AML-193 (cell line): ENCODE measurements at regions not wholly inside any gene's neighbourhood (a gene's known extent, or its start where the extent isn't known, plus 50 kb on each side); places are given as distances from the start of the nearest gene placed in this dataset.

ENCODE experiments used
- DNase-seq, 2 experiments: peaks; one replicate each; lab custom pipeline; 2025; lab: John Stamatoyannopoulos, UW

GRCh38 chr1:106755682-106756406, 300.6 kb upstream of the PRMT6 start:
- no peak for DNase-seq

GRCh38 chr1:106756752-106757151, 299.7 kb upstream of the PRMT6 start:
- DNase-seq, result no peak

- DNase-seq, result no peak
Observed at GRCh38 chr1:106768077-106768476, 288.4 kb upstream of the PRMT6 start.

- DNase-seq, result no peak
Observed at GRCh38 chr1:106768501-106768900, 288.0 kb upstream of the PRMT6 start.

- DNase-seq, result no peak
Observed at GRCh38 chr1:106773206-106773605, 283.3 kb upstream of the PRMT6 start.

GRCh38 chr1:106780066-106780465, 276.4 kb upstream of the PRMT6 start:
- DNase-seq, result no peak

GRCh38 chr1:106780806-106781569, 275.5 kb upstream of the PRMT6 start:
- DNase-seq, result no peak

GRCh38 chr1:106785176-106785575, 271.3 kb upstream of the PRMT6 start:
- no peak for DNase-seq

- no peak for DNase-seq
Observed at GRCh38 chr1:106787520-106787919, 269.0 kb upstream of the PRMT6 start.

GRCh38 chr1:106789686-106790085, 266.8 kb upstream of the PRMT6 start:
- DNase-seq, result no peak

GRCh38 chr1:106791041-106791440, 265.4 kb upstream of the PRMT6 start:
- DNase-seq, result no peak

GRCh38 chr1:106793651-106794050, 262.8 kb upstream of the PRMT6 start:
- DNase-seq, result no peak

- no peak for DNase-seq
Observed at GRCh38 chr1:106798991-106799390, 257.5 kb upstream of the PRMT6 start.

- DNase-seq, result no peak
Observed at GRCh38 chr1:106802181-106802580, 254.3 kb upstream of the PRMT6 start.

GRCh38 chr1:106814418-106814817, 242.1 kb upstream of the PRMT6 start:
- DNase-seq, result no peak

- DNase-seq, result no peak
Observed at GRCh38 chr1:106817575-106817974, 238.9 kb upstream of the PRMT6 start.

- no peak for DNase-seq
Observed at GRCh38 chr1:106831511-106831910, 225.0 kb upstream of the PRMT6 start.

GRCh38 chr1:106836708-106837107, 219.8 kb upstream of the PRMT6 start:
- no peak for DNase-seq

- DNase-seq, result no peak
Observed at GRCh38 chr1:106843518-106843917, 213.0 kb upstream of the PRMT6 start.

GRCh38 chr1:106846656-106847055, 209.8 kb upstream of the PRMT6 start:
- DNase-seq, result no peak

- no peak for DNase-seq
Observed at GRCh38 chr1:106861110-106861509, 195.4 kb upstream of the PRMT6 start.

- DNase-seq, result no peak
Observed at GRCh38 chr1:106868828-106869227, 187.6 kb upstream of the PRMT6 start.

GRCh38 chr1:106875622-106876021, 180.9 kb upstream of the PRMT6 start:
- no peak for DNase-seq

GRCh38 chr1:106876384-106876783, 180.1 kb upstream of the PRMT6 start:
- no peak for DNase-seq
